Kidney capillary endothelial cell (primary cell): ENCODE measurements at regions not wholly inside any gene's neighbourhood (a gene's known extent, or its start where the extent isn't known, plus 50 kb on each side); places are given as distances from the start of the nearest gene placed in this dataset.
"Not testable (repeated sequence)": the region's sequence is repeated elsewhere in the genome, so short reads cannot be mapped to it uniquely, and the experiment has no call there.

Experiments used
- DNase-seq: peaks from one replicate; pipeline ENCODE4 v3.0.0-alpha.2; 2018; ENCODE audit warnings: low spot score

GRCh38 chr10:33036670-33037069 is 78.6 kb upstream of the ITGB1 start:
- no peak for DNase-seq

- DNase-seq = no peak
These were observed 77.4 kb upstream of the ITGB1 start for GRCh38 chr10:33035411-33035810.

- no peak for DNase-seq
These were observed 76.9 kb upstream of the ITGB1 start for GRCh38 chr10:33034931-33035330.

GRCh38 chr10:33032654-33033151 is 74.7 kb upstream of the ITGB1 start:
- peak; percentile 57 for DNase-seq

- no peak for DNase-seq
These were observed 74.0 kb upstream of the ITGB1 start for GRCh38 chr10:33031815-33032653.

- DNase-seq = no peak
These were observed 73.1 kb upstream of the ITGB1 start for GRCh38 chr10:33031171-33031570.

- DNase-seq = not testable (repeated sequence)
These were observed 70.5 kb upstream of the ITGB1 start for GRCh38 chr10:33028515-33028914.

- no peak for DNase-seq
These were observed 69.1 kb upstream of the ITGB1 start for GRCh38 chr10:33027088-33027487.

- no peak for DNase-seq
These were observed 68.4 kb upstream of the ITGB1 start for GRCh38 chr10:33026422-33026821.

- DNase-seq = no peak
These were observed 67.9 kb upstream of the ITGB1 start for GRCh38 chr10:33025910-33026309.

GRCh38 chr10:33025039-33025438 is 67.0 kb upstream of the ITGB1 start:
- DNase-seq = no peak

GRCh38 chr10:33022691-33023090 is 64.7 kb upstream of the ITGB1 start:
- no peak for DNase-seq

- no peak for DNase-seq
These were observed 64.1 kb upstream of the ITGB1 start for GRCh38 chr10:33022090-33022489.

GRCh38 chr10:33016988-33017387 is 59.0 kb upstream of the ITGB1 start:
- no peak for DNase-seq

GRCh38 chr10:33015761-33016547 is 57.9 kb upstream of the ITGB1 start:
- DNase-seq = no peak

- DNase-seq = not testable (repeated sequence)
These were observed 55.3 kb upstream of the ITGB1 start for GRCh38 chr10:33013331-33013730.

- DNase-seq = no peak
These were observed 54.3 kb upstream of the ITGB1 start for GRCh38 chr10:33012306-33012705.

- peak; percentile 50 for DNase-seq
These were observed 52.4 kb upstream of the ITGB1 start for GRCh38 chr10:33010132-33011037.

- DNase-seq = no peak
These were observed 51.5 kb upstream of the ITGB1 start for GRCh38 chr10:33009244-33010131.

GRCh38 chr10:33008499-33009243 is 50.6 kb upstream of the ITGB1 start:
- peak; percentile 72 for DNase-seq
